ENCODE measurements at regions not wholly inside any gene's neighbourhood (a gene's known extent, or its start where the extent isn't known, plus 50 kb on each side); places are given as distances from the start of the nearest gene placed in this dataset.

- H3K18ac ChIP-seq (ENCODE audit: insufficient read length, low read depth, low read length): no peak overlapping the region
- H3K27ac Mint-ChIP-seq: no peak overlapping the region
- H3K4me3 Mint-ChIP-seq: no peak overlapping the region
- no peaks in the 10 kb centered on the region for H3K36me3 Mint-ChIP-seq (ENCODE audit: insufficient read depth in 1 of 3, low read depth in 3 of 3)
- peak overlapping the region; percentile 78 for H4K5ac ChIP-seq (ENCODE audit: insufficient read length, low read depth, low read length)
- no peak overlapping the region for H4K91ac ChIP-seq (ENCODE audit: insufficient read length, low read depth, low read length)
- H3K4me1 Mint-ChIP-seq: no peaks in the 10 kb centered on the region
- 0 out of 2 replicates have a peak, but pooled peaks cover 1% of the 10 kb centered on the region for H3K79me2 ChIP-seq (ENCODE audit: insufficient read depth, low read length)
- H2BK12ac ChIP-seq (ENCODE audit: insufficient read length, low read depth, low read length): no peak overlapping the region
- no peaks in the 10 kb centered on the region for H4K20me1 ChIP-seq (ENCODE audit: control insufficient read depth, insufficient read depth, insufficient read length)
- no peak for DNase-seq
- H3K9me3 ChIP-seq (ENCODE audit: control insufficient read depth, low read depth, low read length): no peaks in the 10 kb centered on the region
- no peaks in the 10 kb centered on the region for H3K79me1 ChIP-seq (ENCODE audit: insufficient read depth, low read depth, low read length, poor library complexity, severe bottlenecking)
- no peak overlapping the region for H2AK5ac ChIP-seq (ENCODE audit: insufficient read length, low read length)
- no peak overlapping the region for H3K14ac ChIP-seq (ENCODE audit: insufficient read depth, low read length)
- no peak overlapping the region for H3K4ac ChIP-seq (ENCODE audit: low read depth, low read length)
- H3K23me2 ChIP-seq (ENCODE audit: insufficient read length, low read depth, low read length, poor library complexity, severe bottlenecking): no peaks in the 10 kb centered on the region
- H3T11ph ChIP-seq (ENCODE audit: low read length): no peak overlapping the region
- no peaks in the 10 kb centered on the region for H3K27me3 ChIP-seq (ENCODE audit: insufficient read depth, low read length)
- no peak overlapping the region for H3K23ac ChIP-seq (ENCODE audit: insufficient read length, low read depth, low read length)
- peaks cover 2% of the 10 kb centered on the region; the same call in 1 of the 2 replicates for H3K4me1 ChIP-seq (ENCODE audit: insufficient read depth, low read length)
- no peaks in the 10 kb centered on the region for H3K9me3 Mint-ChIP-seq
- no peak overlapping the region for H2BK5ac ChIP-seq (ENCODE audit: insufficient read length, low read length)
- H2BK20ac ChIP-seq (ENCODE audit: low read depth, low read length, poor library complexity, severe bottlenecking): no peak overlapping the region
- no CpG with 5 or more reads among the region's 4 CpGs for WGBS (ENCODE audit: extremely low coverage, insufficient read length, low lambda C conversion rate)
- H3K56ac ChIP-seq (ENCODE audit: insufficient read length, low read depth, low read length): no peak overlapping the region
- H2BK120ac ChIP-seq (ENCODE audit: low read depth, low read length, poor library complexity, severe bottlenecking): no peak overlapping the region
- H3K9ac ChIP-seq (ENCODE audit: extremely low read depth, insufficient read length, low read length): no peak overlapping the region
- H3K4me2 ChIP-seq (ENCODE audit: insufficient read depth, insufficient read length, low read length): no peak overlapping the region
- no peak overlapping the region for H2BK15ac ChIP-seq (ENCODE audit: low read depth, low read length)
- no peak overlapping the region for H2AFZ ChIP-seq (ENCODE audit: low read length)
- H3K27ac ChIP-seq (ENCODE audit: insufficient read length, low read depth, low read length): no peak overlapping the region
- no peak for TF ChIP-seq CTCF (conservative IDR thresholded peaks at IDR 0.05)
- no peaks in the 10 kb centered on the region for H3K27me3 Mint-ChIP-seq (ENCODE audit: low read depth)
- no peak overlapping the region for H4K8ac ChIP-seq (replicated peaks; ENCODE audit: insufficient read length, low read depth, low read length)
Observed at GRCh38 chr2:67159929-67160328, 237.2 kb upstream of the ETAA1 start.

Measured in H9 (cell line).